ENCODE measurements at regions not wholly inside any gene's neighbourhood (a gene's known extent, or its start where the extent isn't known, plus 50 kb on each side); places are given as distances from the start of the nearest gene placed in this dataset.

DNA sequence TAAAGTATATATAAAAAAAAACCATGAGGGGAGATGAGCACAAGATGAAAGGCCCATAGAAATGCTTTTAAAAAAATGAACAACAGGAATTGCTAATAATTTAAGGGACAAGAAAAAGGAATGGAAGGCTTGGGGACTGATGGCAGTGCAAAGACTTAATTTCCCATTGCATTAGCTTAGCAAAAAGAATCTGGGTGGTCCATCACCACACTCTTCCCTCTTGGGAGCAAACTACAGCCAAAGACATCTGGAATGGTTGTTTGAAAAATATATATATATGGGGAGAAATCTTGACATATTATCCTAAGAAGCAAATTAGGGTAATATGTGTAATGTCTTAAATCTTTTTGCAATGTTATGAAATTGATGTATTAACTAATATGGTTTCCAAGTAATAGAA lies 727.1 kb downstream of the METTL15 start:
- Histone ChIP-seq H3K4me3 (ENCODE audit: low read depth, low read length) (no peak overlapping the region; the same call in 1 of the 2 replicates), H3K27me3 (ENCODE audit: control insufficient read depth, insufficient read depth, low read length) (no peaks in the 10 kb centered on the region), H3K4me1 (ENCODE audit: control insufficient read depth, insufficient read depth, low read length) (peaks cover 41% of the 10 kb centered on the region), H3K9ac (ENCODE audit: low read depth, low read length) (no peak overlapping the region), H3K36me3 (ENCODE audit: control insufficient read depth, insufficient read depth, low read length) (no peaks in the 10 kb centered on the region), H3K27ac (ENCODE audit: low read depth, low read length) (peak overlapping the region; percentile 67), H3K9me3 (ENCODE audit: control insufficient read depth, insufficient read depth, low read length) (no peaks in the 10 kb centered on the region)

DNA sequence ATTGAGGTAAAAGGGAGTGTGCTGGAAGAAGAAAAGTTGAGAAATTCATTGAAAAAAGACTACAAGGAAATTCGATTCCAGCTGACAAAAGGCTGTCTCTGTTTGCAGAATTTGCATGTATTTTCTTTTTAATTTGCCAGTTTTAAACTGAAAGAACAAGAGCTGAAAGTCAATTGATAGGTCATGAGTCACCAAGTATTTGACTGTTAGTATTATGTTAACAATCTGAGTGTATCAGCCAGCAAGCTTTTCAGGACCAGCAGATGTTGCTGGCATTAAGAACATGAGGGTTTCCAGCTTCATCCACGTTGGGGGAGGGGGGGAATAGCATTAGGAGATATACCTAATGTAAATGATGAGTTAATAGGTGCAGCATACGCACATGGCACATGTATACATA lies 726.7 kb downstream of the METTL15 start:
- Histone ChIP-seq H3K9me3 (ENCODE audit: control insufficient read depth, insufficient read depth, low read length) (no peaks in the 10 kb centered on the region), H3K36me3 (ENCODE audit: control insufficient read depth, insufficient read depth, low read length) (no peaks in the 10 kb centered on the region), H3K4me1 (ENCODE audit: control insufficient read depth, insufficient read depth, low read length) (peaks cover 41% of the 10 kb centered on the region), H3K4me3 (ENCODE audit: low read depth, low read length) (no peak overlapping the region), H3K9ac (ENCODE audit: low read depth, low read length) (no peak overlapping the region), H3K27me3 (ENCODE audit: control insufficient read depth, insufficient read depth, low read length) (no peaks in the 10 kb centered on the region), H3K27ac (ENCODE audit: low read depth, low read length) (peak overlapping the region; percentile 67)

GRCh38 chr11:28833670-28834069 lies 725.5 kb downstream of the METTL15 start:
- Histone ChIP-seq H3K4me1 (ENCODE audit: control insufficient read depth, insufficient read depth, low read length) (peaks cover 41% of the 10 kb centered on the region), H3K27me3 (ENCODE audit: control insufficient read depth, insufficient read depth, low read length) (no peaks in the 10 kb centered on the region), H3K27ac (ENCODE audit: low read depth, low read length) (peak overlapping the region; percentile 67), H3K4me3 (ENCODE audit: low read depth, low read length) (no peak overlapping the region), H3K9me3 (ENCODE audit: control insufficient read depth, insufficient read depth, low read length) (no peaks in the 10 kb centered on the region), H3K9ac (ENCODE audit: low read depth, low read length) (no peak overlapping the region), H3K36me3 (ENCODE audit: control insufficient read depth, insufficient read depth, low read length) (no peaks in the 10 kb centered on the region)

DNA sequence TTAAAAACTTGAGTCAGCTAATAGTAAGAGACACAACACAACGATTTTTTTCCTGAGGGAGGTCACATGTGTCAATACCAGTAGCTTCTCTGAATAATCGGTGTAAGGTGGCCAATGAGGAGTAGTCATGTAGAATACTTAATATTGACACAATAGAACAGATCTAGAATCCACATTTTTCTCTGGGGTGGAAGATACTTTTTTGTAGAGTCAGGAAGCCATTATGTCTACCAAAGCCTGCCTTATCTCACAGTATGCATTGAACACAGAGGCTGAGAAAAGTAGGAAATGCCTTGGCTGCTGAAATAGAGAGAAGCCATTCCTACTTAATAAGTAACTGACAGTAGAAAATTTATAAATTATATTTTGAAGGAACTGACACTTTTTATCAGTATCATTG lies 725.0 kb downstream of the METTL15 start:
- H3K9ac ChIP-seq (ENCODE audit: low read depth, low read length): no peak overlapping the region
- H3K4me1 ChIP-seq (ENCODE audit: control insufficient read depth, insufficient read depth, low read length): peaks cover 41% of the 10 kb centered on the region
- H3K27me3 ChIP-seq (ENCODE audit: control insufficient read depth, insufficient read depth, low read length): no peaks in the 10 kb centered on the region
- no peaks in the 10 kb centered on the region for H3K36me3 ChIP-seq (ENCODE audit: control insufficient read depth, insufficient read depth, low read length)
- no peak overlapping the region for H3K4me3 ChIP-seq (ENCODE audit: low read depth, low read length)
- no peaks in the 10 kb centered on the region for H3K9me3 ChIP-seq (ENCODE audit: control insufficient read depth, insufficient read depth, low read length)
- peak overlapping the region; percentile 48 for H3K27ac ChIP-seq (ENCODE audit: low read depth, low read length)

DNA sequence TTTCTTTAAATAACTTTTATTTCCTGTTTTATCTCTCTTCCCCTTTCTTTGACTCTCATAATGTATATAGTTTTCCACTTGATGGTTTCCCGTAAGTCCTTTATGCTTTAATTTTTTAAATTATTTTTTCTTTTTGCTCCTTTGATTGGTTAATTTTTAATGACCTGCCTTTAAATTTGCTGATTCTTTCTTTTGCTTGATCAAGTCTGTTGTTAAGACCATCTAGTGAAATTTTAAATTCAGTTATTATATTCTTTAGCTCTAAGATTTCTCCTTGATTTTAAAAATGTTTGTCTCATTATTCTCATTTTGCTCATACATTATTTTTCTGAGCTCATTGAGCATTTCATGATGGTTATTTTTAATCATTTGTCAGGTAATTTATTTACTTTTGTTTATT lies 718.6 kb downstream of the METTL15 start:
- no peak overlapping the region for H3K27ac ChIP-seq (ENCODE audit: low read depth, low read length)
- no peak overlapping the region for H3K9ac ChIP-seq (ENCODE audit: low read depth, low read length)
- H3K4me3 ChIP-seq (ENCODE audit: low read depth, low read length): no peak overlapping the region
- no peaks in the 10 kb centered on the region for H3K9me3 ChIP-seq (ENCODE audit: control insufficient read depth, insufficient read depth, low read length)
- no peaks in the 10 kb centered on the region for H3K4me1 ChIP-seq (ENCODE audit: control insufficient read depth, insufficient read depth, low read length)
- no peaks in the 10 kb centered on the region for H3K27me3 ChIP-seq (ENCODE audit: control insufficient read depth, insufficient read depth, low read length)
- H3K36me3 ChIP-seq (ENCODE audit: control insufficient read depth, insufficient read depth, low read length): no peaks in the 10 kb centered on the region

- Histone ChIP-seq H3K4me1 (ENCODE audit: control insufficient read depth, insufficient read depth, low read length) (no peaks in the 10 kb centered on the region; the same call in 1 of the 2 replicates), H3K9me3 (ENCODE audit: control insufficient read depth, insufficient read depth, low read length) (no peaks in the 10 kb centered on the region), H3K27me3 (ENCODE audit: control insufficient read depth, insufficient read depth, low read length) (no peaks in the 10 kb centered on the region), H3K4me3 (ENCODE audit: low read depth, low read length) (no peak overlapping the region), H3K9ac (ENCODE audit: low read depth, low read length) (no peak overlapping the region), H3K27ac (ENCODE audit: low read depth, low read length) (no peak overlapping the region), H3K36me3 (ENCODE audit: control insufficient read depth, insufficient read depth, low read length) (no peaks in the 10 kb centered on the region)
These were observed 714.4 kb downstream of the METTL15 start for GRCh38 chr11:28822576-28822975.

DNA sequence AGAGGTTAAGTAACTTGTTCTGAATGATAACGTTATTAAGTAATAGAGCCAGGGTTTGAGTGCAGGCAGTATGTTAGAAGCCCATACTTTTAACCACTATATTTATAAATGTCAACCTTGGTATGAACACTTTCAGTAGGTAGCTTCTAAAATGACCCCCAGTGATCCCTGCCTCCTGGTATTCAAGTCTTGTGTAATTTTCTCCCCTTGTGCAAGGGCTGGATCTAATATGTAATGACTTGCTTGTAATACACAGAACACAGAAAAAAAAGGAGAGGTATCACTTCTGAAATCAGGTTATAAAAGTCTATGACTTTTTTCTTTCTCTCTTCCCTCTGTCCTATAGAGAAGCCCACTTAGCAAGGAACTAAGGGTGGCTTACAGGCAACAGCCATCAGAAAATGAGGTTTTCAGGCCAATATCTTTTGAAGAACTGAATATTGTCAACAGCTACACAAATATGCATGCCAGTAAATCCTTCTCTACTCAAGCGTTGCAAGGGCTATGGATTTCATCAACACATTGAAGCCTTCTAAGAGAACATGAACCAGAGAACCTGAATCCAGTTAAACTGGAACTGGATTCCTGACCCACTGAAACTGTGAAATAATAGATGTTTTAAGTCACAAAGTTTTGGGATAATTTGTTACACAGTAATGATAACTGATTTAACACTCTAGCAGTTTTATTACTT lies 712.3 kb downstream of the METTL15 start:
- Histone ChIP-seq H3K27me3 (ENCODE audit: control insufficient read depth, insufficient read depth, low read length) (no peaks in the 10 kb centered on the region), H3K27ac (ENCODE audit: low read depth, low read length) (no peak overlapping the region), H3K4me1 (ENCODE audit: control insufficient read depth, insufficient read depth, low read length) (no peaks in the 10 kb centered on the region; the same call in 1 of the 2 replicates)

DNA sequence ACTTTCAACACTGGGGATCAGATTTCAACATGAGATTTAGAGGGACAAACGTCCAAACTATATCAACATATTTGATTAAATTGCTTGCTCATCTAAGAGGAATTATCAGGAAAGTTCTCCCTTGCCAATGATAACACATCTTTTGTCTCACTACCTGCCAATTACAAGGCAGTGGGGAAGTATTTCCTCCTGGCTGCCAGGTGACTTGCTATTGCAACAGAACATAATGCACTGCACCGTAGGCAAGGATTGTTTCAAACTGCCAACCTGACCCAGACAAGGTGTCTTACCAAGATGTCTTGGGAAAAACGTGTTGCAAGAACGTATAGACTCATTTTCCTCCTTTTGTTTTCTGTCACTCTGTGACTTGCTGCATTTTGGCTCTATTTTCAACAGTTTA lies 711.6 kb downstream of the METTL15 start:
- H3K4me3 ChIP-seq (ENCODE audit: low read depth, low read length): no peak overlapping the region
- no peaks in the 10 kb centered on the region for H3K36me3 ChIP-seq (ENCODE audit: control insufficient read depth, insufficient read depth, low read length)
- no peaks in the 10 kb centered on the region for H3K9me3 ChIP-seq (ENCODE audit: control insufficient read depth, insufficient read depth, low read length)
- H3K27ac ChIP-seq (ENCODE audit: low read depth, low read length): no peak overlapping the region
- no peaks in the 10 kb centered on the region; the same call in 1 of the 2 replicates for H3K4me1 ChIP-seq (ENCODE audit: control insufficient read depth, insufficient read depth, low read length)
- H3K9ac ChIP-seq (ENCODE audit: low read depth, low read length): no peak overlapping the region
- no peaks in the 10 kb centered on the region for H3K27me3 ChIP-seq (ENCODE audit: control insufficient read depth, insufficient read depth, low read length)

More for the DNA sequence above, 712.3 kb downstream of the METTL15 start:
- Histone ChIP-seq H3K36me3 (ENCODE audit: control insufficient read depth, insufficient read depth, low read length) (no peaks in the 10 kb centered on the region), H3K9ac (ENCODE audit: low read depth, low read length) (no peak overlapping the region), H3K9me3 (ENCODE audit: control insufficient read depth, insufficient read depth, low read length) (no peaks in the 10 kb centered on the region), H3K4me3 (ENCODE audit: low read depth, low read length) (no peak overlapping the region)

GRCh38 chr11:28815110-28815509 lies 706.9 kb downstream of the METTL15 start:
- Histone ChIP-seq H3K36me3 (ENCODE audit: control insufficient read depth, insufficient read depth, low read length) (no peaks in the 10 kb centered on the region), H3K4me1 (ENCODE audit: control insufficient read depth, insufficient read depth, low read length) (no peaks in the 10 kb centered on the region; the same call in 1 of the 2 replicates), H3K4me3 (ENCODE audit: low read depth, low read length) (no peak overlapping the region), H3K9me3 (ENCODE audit: control insufficient read depth, insufficient read depth, low read length) (no peaks in the 10 kb centered on the region), H3K27me3 (ENCODE audit: control insufficient read depth, insufficient read depth, low read length) (no peaks in the 10 kb centered on the region), H3K9ac (ENCODE audit: low read depth, low read length) (no peak overlapping the region), H3K27ac (ENCODE audit: low read depth, low read length) (no peak overlapping the region)

DNA sequence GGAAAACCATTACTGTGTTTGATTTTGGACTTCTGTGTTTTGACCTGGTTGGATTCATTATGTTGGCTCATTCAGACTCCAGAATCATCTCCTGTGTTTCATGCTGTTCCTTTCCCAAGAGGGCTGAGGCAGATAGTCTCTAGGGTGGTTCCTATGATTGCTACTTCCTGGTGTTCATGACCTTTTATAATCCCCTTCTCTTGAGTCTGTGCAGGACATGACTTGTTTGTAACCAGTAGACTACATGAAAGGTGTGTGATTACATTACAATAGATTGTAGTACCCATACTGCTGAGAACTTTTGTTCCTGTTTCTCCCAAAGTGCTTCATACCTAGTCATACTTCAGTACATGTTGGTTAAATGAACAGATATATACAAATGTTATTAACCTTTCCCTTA lies 700.6 kb downstream of the METTL15 start:
- no peak overlapping the region for H3K27ac ChIP-seq (ENCODE audit: low read depth, low read length)
- H3K4me1 ChIP-seq (ENCODE audit: control insufficient read depth, insufficient read depth, low read length): peaks cover 6% of the 10 kb centered on the region
- H3K27me3 ChIP-seq (ENCODE audit: control insufficient read depth, insufficient read depth, low read length): no peaks in the 10 kb centered on the region
- no peaks in the 10 kb centered on the region for H3K36me3 ChIP-seq (ENCODE audit: control insufficient read depth, insufficient read depth, low read length)
- H3K9ac ChIP-seq (ENCODE audit: low read depth, low read length): no peak overlapping the region
- H3K4me3 ChIP-seq (ENCODE audit: low read depth, low read length): no peak overlapping the region
- H3K9me3 ChIP-seq (ENCODE audit: control insufficient read depth, insufficient read depth, low read length): no peaks in the 10 kb centered on the region

DNA sequence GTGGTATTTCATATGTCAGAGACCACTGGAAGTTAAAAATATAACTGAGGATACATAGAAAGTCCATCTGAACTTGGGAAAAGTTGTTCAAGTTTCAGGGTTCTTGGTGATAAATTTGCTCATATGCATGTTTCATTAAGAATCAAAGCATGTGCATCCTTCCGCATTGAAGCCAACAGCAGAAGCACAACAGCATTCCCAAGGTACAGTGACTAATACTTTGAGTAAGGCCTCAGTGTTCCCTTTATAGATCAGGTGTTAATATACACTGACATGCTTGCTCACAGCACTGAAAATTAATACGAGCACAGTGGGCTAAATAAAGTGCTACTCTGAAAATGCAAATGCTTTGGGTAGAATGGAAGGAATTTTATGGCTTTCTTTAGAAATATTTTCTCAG lies 691.1 kb downstream of the METTL15 start:
- no peak overlapping the region for H3K9ac ChIP-seq (ENCODE audit: low read depth, low read length)
- no peaks in the 10 kb centered on the region for H3K9me3 ChIP-seq (ENCODE audit: control insufficient read depth, insufficient read depth, low read length)
- H3K27ac ChIP-seq (ENCODE audit: low read depth, low read length): no peak overlapping the region
- peaks cover 13% of the 10 kb centered on the region for H3K4me1 ChIP-seq (ENCODE audit: control insufficient read depth, insufficient read depth, low read length)
- no peaks in the 10 kb centered on the region for H3K27me3 ChIP-seq (ENCODE audit: control insufficient read depth, insufficient read depth, low read length)
- H3K36me3 ChIP-seq (ENCODE audit: control insufficient read depth, insufficient read depth, low read length): no peaks in the 10 kb centered on the region
- H3K4me3 ChIP-seq (ENCODE audit: low read depth, low read length): no peak overlapping the region
